ENCODE measurements at regions not wholly inside any gene's neighbourhood (a gene's known extent, or its start where the extent isn't known, plus 50 kb on each side); places are given as distances from the start of the nearest gene placed in this dataset.

DNA sequence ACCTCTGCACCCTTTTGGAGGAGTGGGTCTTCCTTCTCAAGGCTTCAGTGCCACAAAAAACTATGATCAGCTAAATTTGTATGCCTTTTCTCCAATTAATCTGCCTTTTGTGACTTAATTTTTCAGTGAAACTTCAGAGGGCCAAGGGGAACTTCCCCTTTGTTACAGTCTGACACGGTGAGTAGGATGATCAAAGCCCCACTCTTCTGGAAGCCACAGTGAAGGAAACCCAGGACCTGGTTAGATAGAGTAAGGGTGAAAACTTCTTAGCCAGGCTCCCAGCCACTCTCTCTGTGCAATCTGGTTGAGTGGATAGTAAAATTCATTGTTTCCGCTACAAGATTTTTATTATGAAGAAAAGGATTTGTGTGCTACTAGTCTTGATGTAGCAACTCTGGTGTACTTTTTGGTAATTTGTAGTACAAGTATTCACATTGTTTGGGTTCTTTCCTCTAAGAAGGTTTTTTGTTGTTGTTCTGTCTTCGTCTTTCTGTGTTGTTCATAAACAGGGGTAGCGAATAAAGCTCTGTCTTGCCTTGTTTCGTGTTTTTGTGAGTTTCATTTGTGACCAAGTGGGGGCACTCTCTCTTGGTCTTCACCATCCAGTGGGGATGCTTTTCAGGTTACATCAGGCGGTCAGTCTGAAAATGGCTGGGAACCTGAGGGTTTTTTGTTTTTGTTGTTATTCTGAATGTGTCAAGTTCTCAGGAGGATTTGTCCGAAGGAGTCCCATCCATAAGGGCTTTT, 268.5 kb upstream of the NPSR1 start:
- Mint-ChIP-seq H3K36me3 (ENCODE audit: low read depth) (no peaks in the 10 kb centered on the region), H3K27ac (no peak overlapping the region), H3K9me3 (peaks cover 4% of the 10 kb centered on the region), H3K27me3 (ENCODE audit: low read depth) (no peaks in the 10 kb centered on the region), H3K4me1 (ENCODE audit: low read depth) (no peaks in the 10 kb centered on the region), H3K4me3 (ENCODE audit: low read depth) (no peak overlapping the region)
- no peak for DNase-seq (ENCODE audit: low spot score)
- intact Hi-C loops (cut with micrococcal nuclease) = no loop called here

DNA sequence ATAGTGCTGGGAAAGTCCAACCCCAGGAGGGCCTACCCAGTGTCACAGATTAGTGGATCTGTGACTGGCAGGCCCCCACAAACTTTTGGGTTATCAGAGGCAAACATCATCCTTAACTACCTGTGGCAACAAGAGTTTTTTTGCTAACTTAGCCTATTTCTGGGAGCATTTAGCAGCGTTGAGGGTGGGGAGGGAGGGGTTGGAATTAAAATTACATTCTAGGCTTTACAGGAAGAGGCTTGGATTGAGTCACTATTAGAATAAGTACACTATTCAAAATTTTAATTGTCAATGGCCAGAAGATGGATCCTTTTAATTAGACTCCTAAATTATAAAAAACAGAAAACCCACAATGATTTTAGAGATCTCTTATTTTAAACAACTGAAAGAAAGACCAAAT, 267.9 kb upstream of the NPSR1 start:
- H3K27ac Mint-ChIP-seq = no peak overlapping the region
- no peak for DNase-seq (ENCODE audit: low spot score)
- H3K4me1 Mint-ChIP-seq (ENCODE audit: low read depth) = no peaks in the 10 kb centered on the region
- intact Hi-C loops (cut with micrococcal nuclease) = no loop called here
- no peak overlapping the region for H3K4me3 Mint-ChIP-seq (ENCODE audit: low read depth)
- peaks cover 4% of the 10 kb centered on the region for H3K9me3 Mint-ChIP-seq
- H3K27me3 Mint-ChIP-seq (ENCODE audit: low read depth) = no peaks in the 10 kb centered on the region
- no peaks in the 10 kb centered on the region for H3K36me3 Mint-ChIP-seq (ENCODE audit: low read depth)

DNA sequence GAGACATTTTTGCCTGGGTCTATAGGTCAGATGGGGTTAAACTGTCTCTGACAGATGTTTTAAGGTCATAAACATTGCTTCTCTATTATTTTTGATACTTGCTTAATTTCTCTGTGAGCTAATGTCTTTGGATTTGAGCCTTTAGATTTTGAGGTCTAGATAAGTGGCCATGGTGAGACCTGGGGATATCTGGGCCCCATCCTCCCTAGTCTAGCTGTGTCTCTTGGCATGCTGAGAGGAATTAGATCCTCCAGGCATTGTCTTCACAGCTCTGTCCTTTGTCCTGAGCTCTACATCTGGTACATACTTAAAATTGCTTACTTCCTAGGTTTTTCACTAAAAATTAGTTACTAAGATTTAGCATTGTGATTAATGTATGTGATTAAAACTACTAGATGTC, 265.0 kb upstream of the NPSR1 start:
- H3K36me3 Mint-ChIP-seq (ENCODE audit: low read depth) = no peaks in the 10 kb centered on the region
- DNase-seq (ENCODE audit: low spot score) = no peak

GRCh38 chr7:34396437-34397064, 261.5 kb upstream of the NPSR1 start:
- Mint-ChIP-seq H3K4me3 (ENCODE audit: low read depth) (no peak overlapping the region), H3K4me1 (ENCODE audit: low read depth) (no peaks in the 10 kb centered on the region), H3K27ac (no peak overlapping the region), H3K27me3 (ENCODE audit: low read depth) (no peaks in the 10 kb centered on the region), H3K36me3 (ENCODE audit: low read depth) (no peaks in the 10 kb centered on the region), H3K9me3 (no peaks in the 10 kb centered on the region)
- intact Hi-C loops (cut with micrococcal nuclease) = no loop called here
- DNase-seq (ENCODE audit: low spot score) = no peak

More for the DNA sequence above, 265.0 kb upstream of the NPSR1 start:
- no peaks in the 10 kb centered on the region for H3K9me3 Mint-ChIP-seq
- H3K27ac Mint-ChIP-seq = no peak overlapping the region
- H3K4me1 Mint-ChIP-seq (ENCODE audit: low read depth) = no peaks in the 10 kb centered on the region
- intact Hi-C loops (cut with micrococcal nuclease) = no loop called here
- H3K4me3 Mint-ChIP-seq (ENCODE audit: low read depth) = no peak overlapping the region
- no peaks in the 10 kb centered on the region for H3K27me3 Mint-ChIP-seq (ENCODE audit: low read depth)

DNA sequence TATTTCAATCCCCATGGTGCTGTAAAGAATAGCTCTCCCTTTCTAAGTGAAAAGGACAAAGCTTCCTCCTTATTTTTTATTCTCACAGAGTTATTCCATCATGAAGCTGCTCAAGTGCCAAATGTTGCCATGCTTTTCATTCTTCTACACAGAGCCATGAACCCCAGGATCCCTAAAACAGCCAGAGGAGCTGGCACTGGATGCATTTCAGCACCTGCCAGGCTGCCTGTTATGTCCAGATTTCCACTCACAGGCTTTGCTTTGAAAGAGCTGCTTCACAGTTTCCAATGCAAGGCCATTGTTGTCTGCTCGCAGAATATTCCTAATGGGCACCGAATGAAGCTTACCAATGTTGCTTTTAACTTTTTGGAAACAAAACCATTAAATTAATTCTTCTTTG, 256.2 kb upstream of the NPSR1 start:
- Mint-ChIP-seq H3K36me3 (ENCODE audit: low read depth) (no peaks in the 10 kb centered on the region), H3K9me3 (peaks cover 4% of the 10 kb centered on the region), H3K27me3 (ENCODE audit: low read depth) (no peaks in the 10 kb centered on the region), H3K27ac (no peak overlapping the region), H3K4me3 (ENCODE audit: low read depth) (no peak overlapping the region), H3K4me1 (ENCODE audit: low read depth) (no peaks in the 10 kb centered on the region)
- intact Hi-C loops (cut with micrococcal nuclease) = no loop called here
- DNase-seq (ENCODE audit: low spot score) = no peak

DNA sequence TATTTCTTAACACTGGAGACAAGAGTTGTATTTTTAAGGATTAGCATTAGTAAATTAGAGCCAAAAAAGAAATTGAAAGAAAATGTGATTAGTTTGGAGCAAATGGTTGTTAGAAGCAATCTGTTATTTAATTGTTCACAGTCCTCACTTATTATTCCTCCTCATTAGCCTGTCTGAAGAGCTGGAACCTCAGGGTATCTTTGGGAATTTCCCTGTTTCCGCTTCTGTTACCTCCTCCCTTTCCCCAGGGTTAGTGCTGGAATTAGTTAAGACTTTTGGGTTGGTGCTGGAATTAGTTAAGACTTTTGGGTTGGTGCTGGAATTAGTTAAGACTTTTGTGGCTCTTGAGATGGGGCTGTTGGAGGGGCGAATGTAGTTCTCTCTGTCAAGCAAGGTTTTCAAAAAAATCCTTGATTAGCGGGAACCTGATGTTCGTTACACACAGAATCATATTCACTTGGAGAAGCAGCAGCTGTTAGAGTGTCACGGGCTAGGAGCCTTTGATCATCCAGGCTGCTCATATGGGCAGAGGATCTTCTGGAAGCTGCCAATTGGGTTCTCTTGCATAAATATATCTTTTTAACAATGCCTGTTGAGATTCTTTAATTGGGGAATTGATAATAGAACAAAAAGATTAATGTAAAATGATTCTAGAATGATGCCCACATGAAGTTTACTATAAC, 251.0 kb upstream of the NPSR1 start:
- Mint-ChIP-seq H3K4me3 (ENCODE audit: low read depth) (no peak overlapping the region), H3K4me1 (ENCODE audit: low read depth) (no peaks in the 10 kb centered on the region), H3K27me3 (ENCODE audit: low read depth) (no peaks in the 10 kb centered on the region), H3K27ac (no peak overlapping the region), H3K9me3 (peaks cover 4% of the 10 kb centered on the region), H3K36me3 (ENCODE audit: low read depth) (no peaks in the 10 kb centered on the region)
- intact Hi-C loops (cut with micrococcal nuclease) = no loop called here
- no peak for DNase-seq (ENCODE audit: low spot score)

GRCh38 chr7:34407586-34407985, 250.4 kb upstream of the NPSR1 start:
- H3K4me1 Mint-ChIP-seq (ENCODE audit: low read depth) = no peaks in the 10 kb centered on the region
- intact Hi-C loops (cut with micrococcal nuclease) = no loop called here
- H3K9me3 Mint-ChIP-seq = peaks cover 4% of the 10 kb centered on the region
- no peak for DNase-seq (ENCODE audit: low spot score)
- no peak overlapping the region for H3K4me3 Mint-ChIP-seq (ENCODE audit: low read depth)
- H3K36me3 Mint-ChIP-seq (ENCODE audit: low read depth) = no peaks in the 10 kb centered on the region
- no peaks in the 10 kb centered on the region for H3K27me3 Mint-ChIP-seq (ENCODE audit: low read depth)
- H3K27ac Mint-ChIP-seq = no peak overlapping the region

DNA sequence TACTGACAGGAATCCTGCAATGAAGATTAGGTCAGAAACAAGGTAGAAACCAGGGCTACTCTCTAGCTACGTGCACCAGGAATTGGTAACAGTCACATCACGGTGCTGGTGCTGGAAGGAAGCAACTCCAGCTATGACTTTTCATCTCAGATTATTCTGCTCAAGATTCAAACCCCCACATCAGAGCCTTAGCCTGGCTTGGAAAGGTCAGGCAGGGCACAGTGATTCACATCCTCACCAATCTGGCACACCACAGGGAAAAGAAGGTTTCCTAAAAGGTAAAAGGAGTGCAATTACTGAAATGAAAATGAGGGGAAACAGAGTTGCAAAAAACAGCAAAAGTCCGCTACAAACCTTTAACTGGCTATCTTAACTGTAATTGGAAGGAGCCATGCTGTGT, 240.2 kb upstream of the NPSR1 start:
- H3K4me3 Mint-ChIP-seq (ENCODE audit: low read depth) = no peak overlapping the region
- H3K27ac Mint-ChIP-seq = no peak overlapping the region
- no peaks in the 10 kb centered on the region for H3K4me1 Mint-ChIP-seq (ENCODE audit: low read depth)
- no peaks in the 10 kb centered on the region for H3K27me3 Mint-ChIP-seq (ENCODE audit: low read depth)
- no peaks in the 10 kb centered on the region for H3K36me3 Mint-ChIP-seq (ENCODE audit: low read depth)
- peaks cover 5% of the 10 kb centered on the region for H3K9me3 Mint-ChIP-seq
- DNase-seq (ENCODE audit: low spot score) = no peak
- intact Hi-C loops (cut with micrococcal nuclease) = no loop called here

- no peak overlapping the region for H3K4me3 Mint-ChIP-seq (ENCODE audit: low read depth)
- intact Hi-C loops (cut with micrococcal nuclease) = no loop called here
- no peak overlapping the region for H3K27ac Mint-ChIP-seq
- no peaks in the 10 kb centered on the region for H3K4me1 Mint-ChIP-seq (ENCODE audit: low read depth)
- no peaks in the 10 kb centered on the region for H3K27me3 Mint-ChIP-seq (ENCODE audit: low read depth)
- peaks cover 5% of the 10 kb centered on the region for H3K9me3 Mint-ChIP-seq
- no peaks in the 10 kb centered on the region for H3K36me3 Mint-ChIP-seq (ENCODE audit: low read depth)
- no peak for DNase-seq (ENCODE audit: low spot score)
These were observed 236.5 kb upstream of the NPSR1 start for GRCh38 chr7:34421526-34421925.

DNA sequence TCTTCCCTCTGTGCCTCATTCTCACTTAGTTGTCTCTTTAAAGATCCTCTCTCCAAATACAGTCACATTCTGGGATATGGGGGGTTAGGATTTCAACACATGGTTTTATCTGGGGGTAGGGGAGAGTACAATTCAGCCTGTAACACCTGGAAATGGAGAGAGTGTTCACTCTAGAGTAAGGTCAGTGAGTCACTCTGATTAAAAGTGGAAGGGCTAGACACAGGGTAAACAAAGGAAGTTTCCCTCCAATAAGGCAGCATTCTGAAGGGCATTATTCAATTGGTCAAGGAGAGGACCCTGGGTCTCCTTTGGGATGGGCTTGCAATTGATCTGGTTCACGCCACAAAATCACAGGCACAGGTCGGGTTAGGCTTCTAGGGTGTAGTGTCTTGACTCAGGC, 232.8 kb upstream of the NPSR1 start:
- Mint-ChIP-seq H3K4me1 (ENCODE audit: low read depth) (no peaks in the 10 kb centered on the region), H3K9me3 (peaks cover under 1% of the 10 kb centered on the region), H3K36me3 (ENCODE audit: low read depth) (no peaks in the 10 kb centered on the region), H3K4me3 (ENCODE audit: low read depth) (no peak overlapping the region), H3K27ac (no peak overlapping the region), H3K27me3 (ENCODE audit: low read depth) (no peaks in the 10 kb centered on the region)
- intact Hi-C loops (cut with micrococcal nuclease) = no loop called here
- DNase-seq (ENCODE audit: low spot score) = no peak

- H3K27me3 Mint-ChIP-seq (ENCODE audit: low read depth) = no peaks in the 10 kb centered on the region
- H3K9me3 Mint-ChIP-seq = peaks cover 6% of the 10 kb centered on the region
- no peaks in the 10 kb centered on the region for H3K36me3 Mint-ChIP-seq (ENCODE audit: low read depth)
- no peaks in the 10 kb centered on the region for H3K4me1 Mint-ChIP-seq (ENCODE audit: low read depth)
- H3K4me3 Mint-ChIP-seq (ENCODE audit: low read depth) = no peak overlapping the region
- H3K27ac Mint-ChIP-seq = no peak overlapping the region
- DNase-seq (ENCODE audit: low spot score) = no peak
- intact Hi-C loops (cut with micrococcal nuclease) = no loop called here
These were observed 232.2 kb upstream of the NPSR1 start for GRCh38 chr7:34425631-34426384.

DNA sequence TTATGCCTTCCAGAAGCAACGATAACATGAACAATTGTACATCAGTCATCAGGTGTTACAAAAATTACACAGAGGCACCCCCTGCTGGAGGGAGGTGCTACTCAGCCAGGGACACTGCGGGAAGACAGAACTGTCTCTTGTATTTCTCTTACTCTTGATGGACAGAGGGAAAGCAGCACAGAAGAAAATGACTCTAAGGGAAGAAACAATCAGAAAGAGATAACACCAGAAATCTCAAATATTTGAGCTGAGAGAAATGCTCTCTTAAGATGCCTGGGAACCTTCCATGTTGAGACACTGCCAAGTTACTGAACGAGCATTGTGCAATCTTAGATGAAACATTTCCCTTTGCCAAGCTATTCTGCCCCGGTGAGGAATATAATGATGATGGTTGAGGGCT, 227.6 kb upstream of the NPSR1 start:
- peaks cover 29% of the 10 kb centered on the region for H3K9me3 Mint-ChIP-seq
- DNase-seq (ENCODE audit: low spot score) = no peak
- intact Hi-C loops (cut with micrococcal nuclease) = no loop called here
- H3K36me3 Mint-ChIP-seq (ENCODE audit: low read depth) = no peaks in the 10 kb centered on the region
- H3K4me3 Mint-ChIP-seq (ENCODE audit: low read depth) = no peak overlapping the region
- no peaks in the 10 kb centered on the region for H3K4me1 Mint-ChIP-seq (ENCODE audit: low read depth)
- H3K27ac Mint-ChIP-seq = no peak overlapping the region
- no peaks in the 10 kb centered on the region for H3K27me3 Mint-ChIP-seq (ENCODE audit: low read depth)

GRCh38 chr7:34438436-34438835, 219.6 kb upstream of the NPSR1 start:
- Mint-ChIP-seq H3K9me3 (peaks cover 39% of the 10 kb centered on the region), H3K27ac (no peak overlapping the region)

More at GRCh38 chr7:34438436-34438835, 219.6 kb upstream of the NPSR1 start:
- intact Hi-C loops (cut with micrococcal nuclease) = no loop called here
- Mint-ChIP-seq H3K4me3 (ENCODE audit: low read depth) (no peak overlapping the region), H3K27me3 (ENCODE audit: low read depth) (no peaks in the 10 kb centered on the region), H3K4me1 (ENCODE audit: low read depth) (no peaks in the 10 kb centered on the region), H3K36me3 (ENCODE audit: low read depth) (no peaks in the 10 kb centered on the region)
- no peak for DNase-seq (ENCODE audit: low spot score)
